ENCODE measurements at regions not wholly inside any gene's neighbourhood (a gene's known extent, or its start where the extent isn't known, plus 50 kb on each side); places are given as distances from the start of the nearest gene placed in this dataset.

- no peak overlapping the region for H3K4me3 Mint-ChIP-seq (ENCODE audit: unreplicated experiment)
- peaks cover 2% of the 10 kb centered on the region for H3K9me3 Mint-ChIP-seq (ENCODE audit: low read depth)
- no peak overlapping the region for H3K27ac Mint-ChIP-seq (ENCODE audit: unreplicated experiment)
- no peaks in the 10 kb centered on the region for H3K27me3 Mint-ChIP-seq (ENCODE audit: low read depth)
- H3K4me1 Mint-ChIP-seq (ENCODE audit: low read depth), result peaks cover 3% of the 10 kb centered on the region
- DNase-seq (ENCODE audit: low spot score), result no peak
- TF ChIP-seq CTCF (IDR thresholded peaks at IDR 0.05), result no peak
- H3K36me3 Mint-ChIP-seq (ENCODE audit: low read depth), result peaks cover 2% of the 10 kb centered on the region
These were observed 448.8 kb downstream of the TLE4 start for GRCh38 chr9:80020530-80020929.

- Mint-ChIP-seq H3K4me3 (ENCODE audit: unreplicated experiment) (no peak overlapping the region), H3K9me3 (ENCODE audit: low read depth) (no peaks in the 10 kb centered on the region), H3K36me3 (ENCODE audit: low read depth) (no peaks in the 10 kb centered on the region), H3K27ac (ENCODE audit: unreplicated experiment) (no peak overlapping the region), H3K27me3 (ENCODE audit: low read depth) (no peaks in the 10 kb centered on the region), H3K4me1 (ENCODE audit: low read depth) (no peaks in the 10 kb centered on the region)
- TF ChIP-seq CTCF (IDR thresholded peaks at IDR 0.05), result no peak
- DNase-seq (ENCODE audit: low spot score), result no peak
These were observed 448.3 kb downstream of the TLE4 start for GRCh38 chr9:80020056-80020455.

- TF ChIP-seq CTCF (IDR thresholded peaks at IDR 0.05), result no peak
These were observed 442.1 kb downstream of the TLE4 start for GRCh38 chr9:80013891-80014290.

GRCh38 chr9:80012557-80013330 lies 441.0 kb downstream of the TLE4 start:
- H3K36me3 Mint-ChIP-seq (ENCODE audit: low read depth), result peaks cover 5% of the 10 kb centered on the region
- H3K27ac Mint-ChIP-seq (ENCODE audit: unreplicated experiment), result no peak overlapping the region

More at GRCh38 chr9:80013891-80014290, 442.1 kb downstream of the TLE4 start:
- no peak overlapping the region for H3K4me3 Mint-ChIP-seq (ENCODE audit: unreplicated experiment)
- peaks cover 34% of the 10 kb centered on the region for H3K9me3 Mint-ChIP-seq (ENCODE audit: low read depth)
- H3K4me1 Mint-ChIP-seq (ENCODE audit: low read depth), result peaks cover 20% of the 10 kb centered on the region
- no peak overlapping the region for H3K27ac Mint-ChIP-seq (ENCODE audit: unreplicated experiment)
- peaks cover 1% of the 10 kb centered on the region for H3K36me3 Mint-ChIP-seq (ENCODE audit: low read depth)
- DNase-seq (ENCODE audit: low spot score), result no peak
- no peaks in the 10 kb centered on the region for H3K27me3 Mint-ChIP-seq (ENCODE audit: low read depth)

GRCh38 chr9:80009204-80009603 lies 437.4 kb downstream of the TLE4 start:
- peaks cover 5% of the 10 kb centered on the region for H3K36me3 Mint-ChIP-seq (ENCODE audit: low read depth)
- no peaks in the 10 kb centered on the region for H3K27me3 Mint-ChIP-seq (ENCODE audit: low read depth)
- no peak overlapping the region for H3K27ac Mint-ChIP-seq (ENCODE audit: unreplicated experiment)
- peaks cover 36% of the 10 kb centered on the region for H3K9me3 Mint-ChIP-seq (ENCODE audit: low read depth)
- DNase-seq (ENCODE audit: low spot score), result no peak
- no peak for TF ChIP-seq CTCF (IDR thresholded peaks at IDR 0.05)
- H3K4me1 Mint-ChIP-seq (ENCODE audit: low read depth), result peaks cover 33% of the 10 kb centered on the region
- H3K4me3 Mint-ChIP-seq (ENCODE audit: unreplicated experiment), result no peak overlapping the region

More at GRCh38 chr9:80012557-80013330, 441.0 kb downstream of the TLE4 start:
- H3K27me3 Mint-ChIP-seq (ENCODE audit: low read depth), result no peaks in the 10 kb centered on the region
- no peak for TF ChIP-seq CTCF (IDR thresholded peaks at IDR 0.05)
- no peak overlapping the region for H3K4me3 Mint-ChIP-seq (ENCODE audit: unreplicated experiment)
- no peak for DNase-seq (ENCODE audit: low spot score)
- peaks cover 20% of the 10 kb centered on the region for H3K4me1 Mint-ChIP-seq (ENCODE audit: low read depth)
- peaks cover 39% of the 10 kb centered on the region for H3K9me3 Mint-ChIP-seq (ENCODE audit: low read depth)

Measured in chondrocyte (in vitro differentiated cells).